Stimulated activated CD8-positive, alpha-beta memory T cell treated with anti-CD3 and anti-CD28 coated beads, Interleukin-12 subunit alpha, Interleukin-12 subunit beta, amount 100 ng/mL, for 1 hour (primary cell): ENCODE measurements at regions not wholly inside any gene's neighbourhood (a gene's known extent, or its start where the extent isn't known, plus 50 kb on each side); places are given as distances from the start of the nearest gene placed in this dataset.
"Not testable (repeated sequence)": the region's sequence is repeated elsewhere in the genome, so short reads cannot be mapped to it uniquely, and the experiment has no call there.

ENCODE experiments used
- DNase-seq: peaks from one replicate; pipeline ENCODE4 v3.0.0-alpha.2; 2020; ENCODE audit warnings: low read depth

DNA sequence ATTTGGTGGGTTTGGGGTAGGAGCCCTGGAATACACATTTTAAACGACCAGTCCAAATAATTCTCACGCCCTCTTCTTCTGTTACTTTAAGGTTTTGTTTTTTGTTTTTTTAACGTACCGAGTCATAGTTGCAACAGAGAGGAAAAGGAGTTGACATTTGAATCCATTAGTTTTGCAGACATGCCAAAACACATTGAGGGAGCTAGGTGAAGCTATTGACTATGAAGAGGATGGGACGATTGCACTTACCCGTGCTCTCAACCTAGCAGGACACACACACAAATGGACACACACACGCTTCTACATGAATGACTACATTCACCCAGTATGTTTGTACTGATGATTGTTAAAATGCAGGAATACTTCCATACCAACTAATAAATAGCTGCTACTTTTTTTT lies 54.3 kb upstream of the CIT start:
- no peak for DNase-seq

DNA sequence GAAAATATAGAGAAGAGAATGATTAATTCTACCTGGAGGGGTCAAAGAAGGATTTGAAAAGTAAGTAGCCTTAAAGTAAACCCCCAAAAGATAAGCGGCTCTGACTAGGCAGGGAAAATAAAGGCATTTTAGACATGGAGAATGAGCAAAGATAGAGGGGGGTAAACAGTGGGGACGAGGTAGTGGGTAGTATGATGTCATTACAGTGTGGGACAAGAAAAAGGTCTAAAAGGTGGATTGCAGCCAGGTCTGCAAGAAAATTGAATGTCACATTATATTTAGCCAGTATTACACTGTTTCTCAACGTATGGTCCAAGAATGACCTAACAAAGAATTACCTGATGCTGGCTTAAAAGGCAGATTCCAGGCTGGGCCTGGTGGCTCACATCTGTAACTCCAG lies 55.8 kb upstream of the CIT start:
- no peak for DNase-seq

DNA sequence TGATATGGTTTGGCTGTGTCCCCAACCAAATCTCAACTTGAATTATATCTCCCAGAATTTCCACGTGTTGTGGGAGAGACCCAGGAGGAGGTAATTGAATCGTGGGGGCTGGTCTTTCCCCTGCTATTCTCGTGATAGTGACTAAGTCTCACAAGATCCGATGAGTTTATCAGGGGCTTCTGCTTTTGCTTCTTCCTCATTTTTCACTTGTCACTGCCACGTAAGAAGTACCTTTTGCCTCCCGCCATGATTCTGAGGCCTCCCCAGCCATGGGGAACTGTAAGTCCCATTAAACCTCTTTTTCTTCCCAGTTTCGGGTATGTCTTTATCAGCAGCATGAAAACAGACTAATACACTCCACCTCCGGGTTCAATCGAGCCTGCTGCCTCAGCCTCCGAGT lies 54.3 kb upstream of the BICDL1 start:
- not testable (repeated sequence) for DNase-seq

DNA sequence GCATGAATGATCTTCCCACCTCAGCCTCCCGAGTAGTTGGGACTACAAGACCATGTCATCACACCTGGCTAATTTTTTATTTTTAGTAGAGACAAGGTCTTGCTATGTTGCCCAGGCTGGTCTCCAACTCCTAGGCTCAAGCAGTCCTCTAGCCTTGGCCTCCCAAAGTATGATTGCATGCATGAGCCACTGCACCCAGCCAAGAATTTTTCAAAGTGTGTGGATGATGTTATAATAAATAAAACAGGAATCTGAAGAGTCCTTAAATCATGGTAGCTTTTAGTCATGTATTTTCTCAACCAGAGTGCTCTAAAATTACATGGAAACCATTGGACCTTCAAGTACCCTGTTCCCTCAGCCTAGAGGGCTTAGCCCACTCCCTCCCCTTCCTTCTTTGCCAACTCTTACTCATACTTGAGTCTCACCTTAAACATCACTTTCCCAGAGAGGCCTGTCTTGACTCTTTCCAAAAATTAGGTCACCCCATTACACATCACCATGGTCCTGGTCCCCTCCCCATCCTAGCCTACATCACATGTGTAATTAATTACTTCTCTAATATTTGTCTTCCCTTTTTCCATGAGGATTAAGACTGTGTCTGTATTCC lies 52.2 kb upstream of the BICDL1 start:
- no peak for DNase-seq

DNA sequence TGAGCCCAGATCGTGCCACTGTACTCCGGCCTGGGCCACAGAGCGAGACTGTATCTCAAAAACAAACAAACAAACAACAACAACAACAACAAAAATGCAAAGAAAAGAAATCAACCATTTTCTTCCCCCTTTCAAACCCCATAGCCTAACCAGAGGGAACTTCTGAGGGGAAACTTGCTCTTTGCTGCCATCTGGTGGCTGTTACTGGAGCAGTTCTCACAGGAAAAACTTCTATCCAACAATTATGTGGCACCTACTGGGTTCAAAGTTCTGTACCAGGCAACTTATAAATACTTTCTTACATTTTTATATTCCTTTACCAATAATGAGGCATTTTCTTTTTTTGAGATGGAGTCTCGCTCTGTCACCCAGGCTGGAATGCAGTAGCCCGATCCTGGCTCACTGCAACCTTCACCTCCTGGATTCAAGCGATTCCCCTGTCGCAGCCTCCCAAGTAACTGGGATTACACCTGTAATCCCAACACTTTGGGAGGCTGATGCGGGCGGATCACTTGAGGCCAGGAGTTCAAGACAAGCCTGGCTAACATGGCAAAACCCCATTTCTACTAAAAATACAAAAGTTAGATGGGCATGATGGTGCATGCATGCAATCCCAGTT lies 50.9 kb upstream of the BICDL1 start:
- DNase-seq, result peak; percentile 65
